GM20431 (cell line): ENCODE measurements at regions not wholly inside any gene's neighbourhood (a gene's known extent, or its start where the extent isn't known, plus 50 kb on each side); places are given as distances from the start of the nearest gene placed in this dataset.

Experiments used
- in situ Hi-C: fragments of 300-500 bp; cut with MseI, MboI; formaldehyde crosslinking; loops from one replicate; pipeline ENCODE4 v1.15.0; 2020; ENCODE audit warnings: low sequenced_read_pairs; ENCODE audit not compliant: unreplicated experiment

DNA sequence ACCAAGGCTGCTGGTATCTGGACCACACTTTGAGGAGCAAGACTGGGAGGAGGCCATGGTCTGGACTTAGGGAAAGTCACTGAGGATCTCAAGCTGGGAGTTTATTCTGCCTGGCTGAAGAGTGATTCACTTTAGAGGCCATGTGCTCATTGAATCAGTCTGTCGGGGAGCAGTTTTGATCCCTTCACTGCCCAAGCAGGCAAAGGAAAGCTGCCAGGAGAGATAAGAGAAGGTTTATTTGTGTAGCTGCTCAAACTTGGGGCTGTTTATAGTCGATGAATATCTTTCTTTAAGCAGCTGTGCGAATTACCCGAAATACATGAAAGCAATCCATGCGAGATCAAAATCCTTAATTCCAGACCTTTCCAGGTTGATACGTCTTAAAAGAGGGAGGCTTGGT lies 544.4 kb upstream of the EEF2KMT start:
- in situ Hi-C loops = no loop called here

DNA sequence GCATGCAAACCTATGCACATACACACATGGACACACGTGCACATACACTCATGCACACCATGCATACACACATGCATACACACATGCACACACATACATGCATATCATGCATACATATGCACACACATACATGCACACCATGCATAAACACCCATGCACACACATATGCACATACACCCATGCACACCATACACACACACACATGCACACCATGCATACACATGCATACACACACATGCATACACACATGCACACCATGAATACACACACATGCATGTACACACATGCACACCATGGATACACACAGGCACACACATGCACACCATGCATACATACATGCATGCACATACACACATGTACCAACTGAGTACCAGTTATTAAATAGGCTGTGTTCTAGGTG lies 543.3 kb upstream of the EEF2KMT start:
- in situ Hi-C loops = no loop called here

DNA sequence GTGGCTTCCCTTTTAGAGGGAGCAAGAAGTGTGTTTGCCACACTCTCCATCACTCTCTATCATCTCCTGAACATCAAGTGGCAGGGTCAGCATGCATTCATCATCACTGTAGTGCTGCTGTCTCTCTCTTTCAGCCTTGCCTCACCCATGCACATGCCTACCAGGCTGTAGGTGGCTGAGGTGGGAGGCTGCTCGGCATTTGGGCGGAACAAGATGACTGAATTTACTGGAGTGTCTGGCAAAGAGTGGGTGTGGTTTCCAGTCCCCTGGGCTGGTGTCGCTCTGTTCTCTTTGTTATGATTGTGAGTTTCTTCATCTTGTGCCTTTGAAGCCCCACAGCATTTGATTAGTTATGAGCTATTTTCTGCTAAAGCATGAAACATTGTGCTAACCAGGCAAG lies 541.9 kb upstream of the EEF2KMT start:
- in situ Hi-C loops = no loop called here

DNA sequence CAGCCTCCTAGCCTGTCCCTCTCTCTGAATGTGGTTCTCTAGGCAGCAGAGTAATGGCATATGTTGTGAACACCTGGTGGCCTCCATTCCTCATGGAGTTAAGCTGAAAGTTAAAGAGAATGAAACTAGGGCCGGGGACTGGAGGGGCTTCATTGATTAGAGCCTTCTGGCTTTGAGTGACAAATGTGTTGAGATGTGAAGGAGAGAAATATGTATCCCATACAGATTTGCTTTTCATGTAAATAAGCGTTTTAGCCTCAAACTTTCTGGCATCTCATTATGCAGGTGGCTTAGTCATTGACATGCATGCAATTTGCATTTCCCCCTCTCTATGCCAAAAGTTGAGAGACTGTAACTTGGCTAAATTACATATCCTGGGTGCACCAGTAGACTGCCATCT lies 537.7 kb upstream of the EEF2KMT start:
- in situ Hi-C loops = no loop called here

DNA sequence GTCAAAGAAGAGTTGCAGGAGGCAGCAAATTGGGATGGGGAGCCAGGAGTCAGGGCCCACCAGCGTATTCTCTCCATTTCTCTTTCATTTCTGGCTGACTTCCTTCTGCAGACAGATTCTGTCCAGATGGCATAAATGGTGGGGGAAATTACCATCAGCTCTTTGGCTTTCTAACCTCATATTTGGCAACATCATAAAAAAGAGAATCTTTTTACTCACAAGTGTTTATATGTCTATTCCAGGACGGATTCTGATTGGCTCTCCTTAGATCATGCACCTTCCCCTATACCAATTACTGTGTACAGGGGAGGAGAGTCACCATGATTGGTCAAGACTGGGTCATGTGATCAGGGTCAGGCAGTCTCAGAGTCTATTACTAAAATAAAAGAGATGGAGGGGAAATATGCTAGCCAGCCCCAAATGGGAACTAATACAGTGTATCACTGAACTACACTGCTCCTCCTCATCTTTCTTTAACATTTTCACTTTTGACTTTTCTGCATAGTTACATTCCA lies 537.1 kb upstream of the EEF2KMT start:
- in situ Hi-C loops = no loop called here

DNA sequence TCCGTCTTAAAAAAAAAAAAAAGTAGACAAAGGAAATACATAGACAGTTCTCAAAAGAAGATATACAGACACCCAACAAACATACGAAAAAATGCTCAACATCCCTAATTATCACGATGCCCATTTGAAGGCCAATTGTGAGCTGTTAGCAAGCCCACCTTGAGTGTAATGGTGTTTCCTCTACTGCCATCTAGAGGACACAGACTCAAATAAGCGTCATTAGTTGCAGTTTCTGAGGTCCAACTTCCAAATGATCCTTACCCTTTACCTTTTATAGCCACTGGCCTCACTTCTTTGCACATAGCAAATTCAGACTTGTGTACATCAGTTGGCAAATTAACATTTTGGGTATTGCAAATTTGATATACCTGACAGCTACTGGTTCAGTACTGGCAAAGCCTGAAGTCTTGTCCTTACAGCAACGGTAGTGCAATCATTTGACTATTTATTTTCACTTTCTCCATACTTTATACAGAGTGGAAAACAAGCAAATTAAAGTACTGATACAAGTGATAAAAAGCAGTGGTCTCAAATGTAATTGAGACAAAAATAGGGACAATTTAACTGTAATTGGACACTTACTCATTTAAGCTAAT lies 536.3 kb upstream of the EEF2KMT start:
- in situ Hi-C loops = no loop called here

DNA sequence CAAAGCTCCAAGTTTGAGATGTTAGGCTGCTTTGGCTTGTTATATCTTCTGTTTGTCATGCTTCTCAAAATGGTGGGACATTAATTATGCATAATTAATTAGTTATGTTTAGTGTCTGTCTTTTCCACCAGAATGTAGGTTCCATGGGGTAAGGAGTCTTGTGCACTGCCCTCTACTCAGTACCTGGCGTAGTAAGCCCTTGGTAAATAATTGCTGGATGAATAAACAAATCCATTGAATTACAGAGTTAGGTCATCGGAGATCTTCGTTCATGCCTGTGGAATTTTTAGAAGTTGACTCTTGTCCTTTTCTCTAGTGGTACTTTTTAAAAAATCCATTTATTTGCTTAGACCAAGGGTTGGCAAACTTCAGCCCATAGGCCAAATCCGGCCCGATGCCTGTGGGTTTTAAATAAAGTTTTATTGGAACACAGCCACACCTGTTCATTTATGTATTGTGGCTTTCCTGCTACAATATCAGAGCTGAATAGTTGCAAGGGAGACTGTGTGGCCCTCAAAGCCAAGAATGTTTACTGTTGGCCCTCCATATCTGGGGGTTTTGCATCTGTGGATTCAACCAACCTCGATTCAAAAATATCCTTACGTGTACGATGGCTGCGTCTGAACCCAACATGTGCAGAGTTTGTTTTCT lies 524.8 kb upstream of the EEF2KMT start:
- in situ Hi-C loops = loop anchor here (25.0 kb wide), 2 partner anchors 385 to 560 kb away; partner anchors contain the start of genes ALG1 and C16orf89

DNA sequence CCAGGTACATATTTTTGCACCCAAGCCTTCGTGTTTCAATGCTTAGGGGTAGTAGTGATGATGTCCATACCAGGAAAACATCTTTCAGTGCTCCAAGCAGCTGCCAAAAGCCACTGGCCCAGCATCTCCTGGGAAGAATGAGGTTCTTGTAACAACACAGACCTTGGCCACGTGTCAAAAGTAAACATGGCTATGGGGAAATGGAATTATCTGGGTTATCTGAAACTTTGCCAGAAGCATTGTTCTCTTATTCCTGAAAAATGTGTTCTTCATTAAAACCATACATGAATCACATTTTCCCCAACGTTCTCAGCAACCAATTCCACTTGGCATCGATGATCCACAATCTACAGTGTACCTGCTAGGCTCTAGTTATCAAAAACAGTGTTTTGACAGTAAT lies 524.2 kb upstream of the EEF2KMT start:
- in situ Hi-C loops = loop anchor here (25.0 kb wide), 2 partner anchors 385 to 560 kb away; partner anchors contain the start of genes ALG1 and C16orf89

DNA sequence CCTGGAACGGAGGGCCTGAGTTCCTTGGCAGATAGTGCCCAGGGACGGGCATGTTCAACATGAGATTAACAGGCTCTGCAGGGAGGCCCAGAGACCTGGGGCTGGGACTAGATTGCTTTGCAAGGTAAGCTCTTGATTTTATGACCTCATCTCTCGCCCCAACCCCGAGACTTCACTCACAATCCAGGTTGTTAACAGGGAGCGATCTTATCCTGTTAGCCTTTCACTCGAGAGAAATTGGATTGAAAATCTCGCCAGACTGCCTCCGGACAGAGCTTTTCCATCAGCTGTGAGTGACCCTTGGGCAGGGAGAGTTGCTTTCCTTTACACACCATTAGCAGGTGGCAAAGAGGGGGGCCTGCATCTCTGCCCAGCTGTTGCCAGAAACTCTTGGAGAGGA lies 521.7 kb upstream of the EEF2KMT start:
- in situ Hi-C loops = loop anchor here (25.0 kb wide), 2 partner anchors 382 to 557 kb away; partner anchors contain the start of genes ALG1 and C16orf89

DNA sequence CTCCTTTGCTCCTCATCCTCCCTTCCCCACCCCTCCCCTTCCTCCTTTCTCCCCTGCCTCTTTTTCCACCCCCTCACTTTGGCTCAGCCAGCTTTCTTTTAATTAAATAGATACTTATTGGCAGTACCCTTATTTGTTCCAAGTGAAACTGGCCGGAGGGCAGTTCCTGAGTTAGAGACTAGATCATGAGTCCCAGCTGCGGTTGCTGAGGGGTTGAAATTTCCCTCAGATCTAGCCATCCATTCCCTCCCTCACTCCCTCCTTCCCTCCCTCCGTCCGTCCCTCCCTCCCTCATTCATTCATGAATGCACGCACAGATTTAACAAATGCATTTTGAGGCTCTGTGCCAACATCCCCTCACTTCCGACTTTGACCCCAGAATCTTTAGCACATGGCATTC lies 519.2 kb upstream of the EEF2KMT start:
- in situ Hi-C loops = loop anchor here (25.0 kb wide), 2 partner anchors 380 to 555 kb away; partner anchors contain the start of genes ALG1 and C16orf89

DNA sequence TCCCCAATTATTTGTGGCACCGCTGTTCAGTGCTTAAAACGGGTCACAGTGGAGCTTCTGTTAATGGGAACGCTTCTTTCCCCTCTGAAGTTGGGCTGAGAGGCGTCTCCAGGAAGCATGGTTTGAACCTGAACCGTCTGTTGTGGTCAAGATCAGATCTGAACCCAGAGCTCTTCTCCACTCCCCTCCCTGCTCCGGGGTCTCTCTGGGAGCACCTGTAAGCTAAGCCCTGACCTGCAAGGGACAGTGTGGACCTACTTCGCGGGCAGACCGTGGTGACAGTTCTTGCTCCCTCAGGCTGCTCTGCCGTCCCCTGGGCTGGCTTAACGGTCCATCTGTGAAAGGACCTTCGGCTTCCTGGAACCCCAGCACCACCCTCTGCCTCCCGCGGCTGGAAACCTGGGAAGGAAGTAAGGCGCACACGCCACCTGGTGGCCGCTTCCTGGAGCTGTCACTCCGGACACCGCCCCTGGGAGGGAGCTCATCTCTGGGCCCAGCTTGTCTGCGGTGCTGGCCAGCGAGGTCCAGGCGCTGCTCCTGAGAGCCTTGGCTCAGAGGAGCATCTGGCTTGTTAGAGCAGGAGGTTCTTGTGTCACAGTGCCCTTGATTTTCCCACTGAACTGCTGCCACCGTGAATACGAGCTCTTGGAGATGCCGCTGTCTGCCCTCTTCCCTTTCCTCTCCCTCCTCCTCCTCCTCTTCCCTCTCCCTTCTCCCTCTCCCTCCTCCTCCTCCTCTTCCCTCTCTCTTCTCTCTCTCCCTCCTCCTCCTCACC lies 518.5 kb upstream of the EEF2KMT start:
- in situ Hi-C loops = loop anchor here (25.0 kb wide), 2 partner anchors 379 to 554 kb away; partner anchors contain the start of genes ALG1 and C16orf89

DNA sequence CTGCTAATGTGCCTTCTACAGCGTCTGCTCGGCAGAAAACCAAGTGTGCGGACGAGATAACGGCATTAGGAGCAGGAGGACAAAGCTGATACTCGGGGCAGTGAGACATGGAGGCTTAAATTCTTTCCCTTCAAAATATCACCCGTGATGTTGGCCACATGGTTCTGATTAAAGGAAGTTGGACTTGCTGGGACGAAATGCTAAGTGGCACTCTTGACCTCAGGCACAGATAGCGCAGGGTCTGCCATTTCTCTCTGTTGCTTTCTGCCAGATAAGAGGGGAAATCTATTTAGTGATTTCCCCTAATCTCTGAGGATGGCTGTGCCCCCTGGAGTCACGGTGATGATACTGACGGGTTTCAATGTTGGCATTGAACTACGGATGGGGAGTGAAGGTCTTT lies 509.6 kb upstream of the EEF2KMT start:
- in situ Hi-C loops = loop anchor here (25.0 kb wide), 2 partner anchors 370 to 545 kb away; partner anchors contain the start of genes ALG1 and C16orf89

DNA sequence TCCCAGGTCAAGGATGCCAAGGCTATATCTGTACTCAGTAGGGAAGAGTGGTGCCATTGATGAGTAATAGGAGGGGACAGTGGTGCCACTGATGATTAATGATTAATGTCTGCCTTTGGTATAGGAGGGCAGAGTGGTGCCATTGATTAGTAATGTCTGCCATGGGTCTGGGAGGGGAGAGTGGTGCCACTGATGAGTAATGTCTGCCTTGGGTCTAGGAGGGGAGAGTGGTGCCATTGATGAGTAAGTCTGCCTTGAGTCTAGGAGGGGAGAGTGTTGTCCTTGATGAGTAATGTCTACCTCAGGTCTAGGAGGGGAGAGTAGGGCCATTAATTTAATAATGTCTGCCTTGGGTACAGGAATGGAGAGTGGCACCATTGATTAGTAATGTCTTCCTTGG lies 507.8 kb upstream of the EEF2KMT start:
- in situ Hi-C loops = loop anchor here (25.0 kb wide), 2 partner anchors 368 to 543 kb away; partner anchors contain the start of genes ALG1 and C16orf89

DNA sequence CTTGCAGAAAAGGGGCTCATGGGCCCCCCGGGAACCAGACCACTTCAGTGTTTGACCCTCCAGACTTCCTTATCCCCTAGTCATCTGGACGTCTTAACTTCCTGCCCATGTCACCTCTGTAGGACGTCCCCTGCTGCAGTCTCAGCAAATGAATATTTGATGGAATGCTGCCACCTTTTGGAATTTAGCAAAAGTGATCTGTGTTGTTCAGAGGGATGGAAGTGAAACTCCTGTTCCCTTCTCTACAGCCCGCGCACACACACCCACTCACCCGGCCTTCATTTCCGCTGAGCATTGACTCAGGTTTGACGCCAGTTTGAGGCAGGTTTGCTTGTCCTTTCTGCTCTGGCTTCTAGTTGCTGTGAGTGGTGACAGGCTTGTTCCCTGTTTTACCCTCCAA lies 507.2 kb upstream of the EEF2KMT start:
- in situ Hi-C loops = loop anchor here (25.0 kb wide), 2 partner anchors 367 to 542 kb away; partner anchors contain the start of genes ALG1 and C16orf89

DNA sequence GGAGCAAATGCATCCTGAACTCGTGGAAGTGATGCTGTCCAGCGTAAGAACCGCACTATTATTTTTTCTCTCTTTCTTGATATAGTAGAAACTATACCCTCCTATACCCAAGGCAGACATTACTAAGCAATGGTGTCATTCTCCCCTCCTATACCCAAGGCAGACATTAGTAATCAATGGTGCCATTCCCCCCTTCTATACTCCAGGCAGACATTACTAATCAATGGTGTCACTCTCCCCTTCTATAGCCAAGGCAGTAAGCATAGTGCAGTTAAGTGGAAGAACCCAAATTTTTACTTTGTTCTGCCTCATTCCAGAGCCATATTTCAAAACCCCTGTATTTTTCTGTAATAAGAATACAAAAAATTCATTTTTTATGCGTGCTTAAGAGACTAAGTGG lies 506.2 kb upstream of the EEF2KMT start:
- in situ Hi-C loops = loop anchor here (25.0 kb wide), 2 partner anchors 367 to 542 kb away; partner anchors contain the start of genes ALG1 and C16orf89

DNA sequence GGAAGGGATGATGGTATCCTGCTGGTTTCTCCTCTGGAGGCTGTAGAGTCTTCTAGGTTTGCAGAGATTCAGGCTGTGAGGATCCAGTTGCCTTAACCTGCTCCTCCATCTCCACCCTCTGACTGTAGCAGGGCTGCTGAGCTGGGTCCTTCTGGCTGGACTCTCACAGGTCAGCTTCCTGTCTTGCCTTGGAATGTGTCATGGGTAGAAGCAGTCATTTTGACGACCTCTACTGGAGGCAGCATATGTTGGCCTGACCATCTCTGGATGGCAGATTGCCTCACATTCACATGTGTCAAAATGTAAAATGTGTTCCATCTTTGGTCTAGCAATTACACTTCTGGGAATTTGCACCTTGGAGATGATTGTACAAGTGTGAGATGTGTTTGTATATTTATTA lies 504.4 kb upstream of the EEF2KMT start:
- in situ Hi-C loops = loop anchor here (25.0 kb wide), 2 partner anchors 365 to 540 kb away; partner anchors contain the start of genes ALG1 and C16orf89

DNA sequence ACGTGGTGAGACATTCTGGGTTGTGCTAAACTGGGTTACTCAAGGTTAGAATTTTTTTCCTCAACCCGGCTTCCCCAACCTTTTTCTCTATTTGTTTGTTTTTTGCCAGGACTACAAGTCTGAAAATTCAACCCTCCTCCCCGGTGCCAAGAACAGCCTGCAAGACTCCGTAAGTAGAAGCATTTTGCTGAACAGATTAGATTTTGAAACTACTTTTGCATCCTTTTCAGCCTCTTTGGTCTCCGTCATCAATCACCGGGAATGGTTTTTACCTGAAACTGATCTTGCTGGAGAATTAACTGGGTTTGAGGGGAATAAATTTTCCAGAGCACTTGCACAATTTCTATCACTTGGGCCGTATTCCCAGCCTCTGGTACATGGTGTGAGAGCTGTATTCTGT lies 501.2 kb upstream of the EEF2KMT start:
- in situ Hi-C loops = no loop called here

DNA sequence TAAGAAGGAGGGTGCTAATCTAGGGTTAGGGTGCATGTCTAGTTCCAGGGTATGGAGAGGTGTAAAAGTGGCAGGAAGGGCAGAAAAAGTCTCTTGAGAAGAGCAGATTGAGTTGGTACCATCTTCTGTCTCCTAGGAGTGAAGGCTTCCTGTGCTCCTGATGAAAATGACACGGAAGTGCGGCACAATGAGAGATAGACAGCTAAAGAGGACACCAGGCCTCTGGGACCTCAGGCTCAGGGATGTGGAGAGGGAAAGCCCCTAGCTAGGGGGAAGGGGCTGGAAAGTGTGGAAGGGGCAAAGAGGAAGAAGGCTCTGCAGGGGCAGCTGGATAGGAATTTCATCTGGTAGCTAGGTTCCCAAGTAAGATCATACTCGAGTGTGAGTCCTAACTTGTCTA lies 498.3 kb upstream of the EEF2KMT start:
- in situ Hi-C loops = no loop called here

DNA sequence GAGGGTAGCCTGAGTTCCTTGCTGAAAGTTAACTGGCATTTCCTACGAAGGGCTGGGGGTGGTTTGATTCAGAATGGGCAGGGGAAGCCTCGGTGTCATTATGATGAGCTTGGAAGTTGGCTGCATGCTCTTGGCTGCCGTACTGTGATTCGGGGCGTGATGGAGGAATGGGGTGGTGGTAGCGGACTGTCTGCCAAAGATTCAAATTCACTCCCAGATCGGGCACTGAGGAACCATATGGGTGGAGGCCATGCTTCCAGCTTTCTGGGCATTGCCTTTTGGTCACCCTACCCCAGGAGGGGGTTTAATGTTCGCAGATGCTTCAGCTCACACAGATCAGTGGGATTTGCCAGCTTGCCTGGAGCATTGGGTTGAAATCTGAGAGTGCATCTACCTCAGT lies 492.8 kb upstream of the EEF2KMT start:
- in situ Hi-C loops = no loop called here

DNA sequence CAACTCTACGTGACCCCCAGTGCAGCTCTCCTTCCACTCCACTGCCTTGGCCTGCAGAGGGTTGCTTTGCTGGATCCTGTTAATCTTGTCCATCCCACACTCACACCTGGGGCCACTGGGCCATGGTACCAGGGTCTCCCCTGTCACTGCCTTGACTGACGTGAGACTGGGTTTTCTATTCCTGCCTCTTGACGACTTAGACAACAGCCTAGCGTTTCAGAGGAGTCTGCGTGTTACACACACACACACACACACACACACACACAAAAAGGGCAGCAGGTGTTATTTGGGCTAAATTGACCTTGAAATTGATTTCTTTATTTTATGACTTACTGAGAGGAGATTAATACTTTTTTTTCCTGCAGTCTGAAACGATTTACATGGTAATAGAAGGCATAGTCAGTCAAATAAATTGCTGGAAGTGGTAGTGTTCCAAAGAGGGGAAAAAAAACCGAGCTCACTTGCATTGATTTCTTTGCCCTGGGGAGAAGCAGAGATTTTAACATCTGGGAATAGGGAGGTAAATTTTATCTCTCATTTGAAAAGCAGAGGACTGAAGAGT lies 492.3 kb upstream of the EEF2KMT start:
- in situ Hi-C loops = no loop called here
